AG08396 (cell line): ENCODE measurements at regions not wholly inside any gene's neighbourhood (a gene's known extent, or its start where the extent isn't known, plus 50 kb on each side); places are given as distances from the start of the nearest gene placed in this dataset.
"Not testable (repeated sequence)": the region's sequence is repeated elsewhere in the genome, so short reads cannot be mapped to it uniquely, and the experiment has no call there.

Source experiments
- DNase-seq: peaks from one replicate; pipeline ENCODE4 v3.0.0; 2012; ENCODE audit warnings: low spot score, mixed read lengths

DNA sequence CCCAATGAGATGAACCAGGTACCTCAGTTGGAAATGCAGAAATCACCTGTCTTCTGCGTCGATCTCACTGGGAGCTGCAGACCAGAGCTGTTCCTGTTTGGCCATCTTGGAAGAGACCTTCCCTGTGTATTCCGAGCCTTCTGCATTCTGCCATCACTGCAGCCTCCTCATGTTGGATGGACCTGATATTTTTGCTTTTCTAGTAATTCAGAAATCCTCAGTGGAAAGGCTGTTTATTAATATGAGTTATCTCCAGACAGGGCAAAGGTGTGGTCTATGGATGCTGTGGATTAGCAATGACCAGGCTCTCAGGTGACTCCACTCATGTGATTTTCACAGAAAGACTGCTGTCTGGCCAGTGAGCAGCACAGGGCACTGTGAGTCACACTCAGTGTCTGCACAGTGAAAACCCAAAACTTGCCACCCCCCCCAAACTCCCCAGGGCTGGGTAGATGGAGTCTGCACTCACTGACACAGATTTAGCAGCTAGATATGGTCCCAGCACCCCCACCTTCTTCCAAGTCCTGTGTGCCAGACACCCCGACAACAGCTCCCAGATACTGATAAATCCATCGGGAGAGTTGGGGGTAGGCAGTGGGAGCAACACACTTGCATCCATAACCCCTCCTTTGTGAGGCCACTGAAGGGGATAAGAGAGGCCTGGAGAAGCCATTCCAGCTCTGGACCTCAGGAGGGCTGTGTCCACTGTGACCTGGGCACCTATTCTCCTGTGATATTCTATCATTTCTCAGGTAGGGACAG, 75.2 kb upstream of the TOP3B start:
- DNase-seq: no peak

DNA sequence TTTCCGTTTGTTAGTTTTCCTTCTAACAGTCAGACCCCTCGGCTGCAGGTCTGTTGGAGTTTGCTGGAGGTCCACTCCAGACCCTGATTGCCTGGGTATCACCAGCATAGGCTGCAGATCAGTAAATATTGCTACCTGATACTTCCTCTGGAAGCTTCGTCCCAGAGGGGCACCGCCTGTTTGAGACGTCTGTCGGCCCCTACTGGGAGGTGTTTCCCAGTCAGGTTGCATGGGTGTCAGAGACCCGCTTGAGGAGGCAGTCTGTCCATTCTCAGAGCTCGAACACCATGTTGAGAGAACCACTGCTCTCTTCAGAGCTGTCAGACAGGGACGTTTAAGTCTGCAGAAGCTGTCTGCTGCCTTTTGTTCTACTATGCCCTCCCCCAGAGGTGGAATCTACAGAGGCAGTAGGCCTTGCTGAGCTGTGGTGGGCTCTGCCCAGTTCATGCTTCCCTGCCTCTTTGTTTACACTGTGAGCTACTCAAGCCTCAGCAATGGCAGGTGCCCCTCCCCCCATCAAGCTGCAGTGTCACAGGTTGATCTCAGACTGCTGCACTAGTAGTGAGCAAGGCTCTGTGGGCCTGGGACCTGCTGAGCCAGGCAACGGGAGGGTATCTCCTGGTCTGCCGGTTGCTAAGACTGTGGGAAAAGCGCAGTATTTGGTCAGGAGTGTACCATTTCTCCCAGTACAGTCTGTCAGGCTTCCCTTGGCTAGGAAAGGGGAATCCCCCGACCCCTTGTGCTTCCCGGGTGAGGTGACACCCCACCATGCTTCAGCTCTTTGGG, 74.4 kb upstream of the TOP3B start:
- not testable (repeated sequence) for DNase-seq

DNA sequence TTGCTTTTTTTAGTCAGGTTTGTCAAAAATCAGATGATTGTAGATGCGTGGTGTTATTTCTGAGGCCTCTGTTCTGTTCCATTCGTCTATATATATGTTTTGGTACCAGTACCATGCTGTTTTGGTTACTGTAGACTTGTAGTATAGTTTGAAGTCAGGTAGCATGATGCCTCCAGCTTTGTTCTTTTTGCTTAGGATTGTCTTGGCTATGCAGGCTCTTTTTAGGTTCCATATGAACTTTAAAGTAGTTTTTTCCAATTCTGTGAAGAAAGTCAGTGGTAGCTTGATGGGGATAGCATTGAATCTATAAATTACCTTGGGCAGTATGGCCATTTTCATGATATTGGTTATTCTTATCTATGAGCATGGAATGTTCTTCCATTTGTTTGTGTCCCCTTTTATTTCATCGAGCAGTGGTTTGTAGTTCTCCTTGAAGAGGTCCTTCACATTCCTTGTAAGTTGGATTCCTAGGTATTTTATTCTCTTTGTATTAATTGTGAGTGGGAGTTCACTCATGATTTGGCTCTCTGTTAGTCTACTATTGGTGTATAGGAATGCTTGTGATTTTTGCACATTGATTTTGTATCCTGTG, 70.1 kb upstream of the TOP3B start:
- not testable (repeated sequence) for DNase-seq

DNA sequence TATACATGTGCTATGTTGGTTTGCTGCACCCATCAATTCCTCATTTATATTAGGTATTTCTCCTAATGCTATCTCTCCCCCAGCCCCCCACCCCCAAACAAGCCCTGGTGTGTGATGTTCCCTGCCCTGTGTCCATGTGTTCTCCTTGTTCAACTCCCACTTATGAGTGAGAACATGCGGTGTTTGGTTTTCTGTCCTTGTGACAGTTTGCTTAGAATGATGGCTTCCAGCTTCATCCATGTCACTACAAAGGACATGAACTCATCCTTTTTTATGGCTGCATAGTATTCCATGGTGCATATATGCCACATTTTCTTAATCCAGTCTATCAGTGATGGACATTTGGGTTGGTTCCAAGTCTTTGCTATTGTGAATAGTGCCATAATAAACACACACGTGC, 68.4 kb upstream of the TOP3B start:
- not testable (repeated sequence) for DNase-seq

DNA sequence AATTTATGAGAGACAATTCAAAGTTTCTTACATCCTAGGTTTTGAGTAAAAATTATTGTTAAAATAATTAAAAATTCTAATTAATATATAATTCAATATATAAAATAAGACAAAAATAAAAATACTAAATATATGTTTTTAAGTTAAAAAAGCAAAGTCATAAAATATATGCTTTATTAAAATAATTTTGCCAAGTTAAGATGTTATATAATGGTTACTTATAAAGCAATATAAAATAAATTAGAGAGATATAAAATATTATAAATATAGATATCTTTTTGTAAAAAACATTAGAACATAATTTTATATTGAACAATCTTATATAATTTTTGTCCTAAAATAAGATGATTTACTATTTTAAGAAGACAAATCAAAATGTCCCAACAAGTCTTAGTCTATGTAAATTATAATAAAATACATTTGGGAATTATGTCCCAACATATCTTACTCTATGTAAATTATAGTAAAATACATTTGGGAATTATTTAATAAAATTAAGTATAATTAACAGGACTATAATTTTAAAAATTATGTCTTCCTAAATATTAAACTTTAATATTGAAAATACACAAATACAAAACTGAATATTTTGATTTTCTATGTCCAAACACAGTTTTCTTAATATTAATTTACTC, 67.7 kb upstream of the TOP3B start:
- no peak for DNase-seq

DNA sequence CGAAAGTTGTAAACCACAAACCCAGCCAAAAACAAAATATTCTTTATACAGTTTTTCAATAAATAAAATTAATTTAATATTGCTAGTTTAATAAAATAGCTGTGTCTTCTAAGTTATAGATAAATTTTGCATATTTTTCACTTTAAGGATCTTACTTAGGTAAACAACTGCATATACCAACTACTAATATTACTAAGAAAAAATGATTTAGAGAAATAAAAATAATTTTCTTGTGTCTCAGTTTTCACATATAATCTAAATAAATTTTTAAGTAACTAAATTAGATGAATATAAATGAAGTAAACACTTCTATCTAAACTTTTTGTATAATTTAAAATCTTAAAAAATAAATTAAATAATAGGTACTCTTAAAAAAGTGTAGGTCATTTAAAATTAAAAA, 67.1 kb upstream of the TOP3B start:
- DNase-seq: no peak

DNA sequence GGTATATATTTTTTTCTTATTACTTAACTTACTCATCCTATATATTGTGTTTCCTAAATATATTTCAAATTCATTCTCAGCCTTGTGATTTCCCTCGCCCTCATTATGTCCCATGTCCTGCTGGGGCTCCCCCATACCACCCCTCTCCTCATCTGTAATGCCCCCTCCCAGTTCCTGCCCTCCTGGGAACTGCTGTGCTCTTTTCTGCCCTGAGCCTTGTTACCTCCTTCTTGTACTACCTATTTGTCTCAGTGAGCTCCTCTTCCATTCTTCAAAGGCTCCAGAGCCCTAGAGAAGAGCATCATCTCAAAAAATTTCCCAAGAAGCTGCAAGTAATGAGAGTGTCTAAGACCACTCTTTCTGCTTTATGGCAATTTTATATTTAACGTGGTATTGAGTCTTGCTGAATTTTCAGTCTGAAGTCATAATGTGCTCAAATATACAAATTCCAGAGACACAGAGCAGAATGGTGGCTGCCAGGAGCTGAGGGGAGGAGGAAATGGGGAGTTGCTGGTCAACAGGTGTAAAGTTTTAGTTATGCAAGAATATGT, 66.5 kb upstream of the TOP3B start:
- no peak for DNase-seq

DNA sequence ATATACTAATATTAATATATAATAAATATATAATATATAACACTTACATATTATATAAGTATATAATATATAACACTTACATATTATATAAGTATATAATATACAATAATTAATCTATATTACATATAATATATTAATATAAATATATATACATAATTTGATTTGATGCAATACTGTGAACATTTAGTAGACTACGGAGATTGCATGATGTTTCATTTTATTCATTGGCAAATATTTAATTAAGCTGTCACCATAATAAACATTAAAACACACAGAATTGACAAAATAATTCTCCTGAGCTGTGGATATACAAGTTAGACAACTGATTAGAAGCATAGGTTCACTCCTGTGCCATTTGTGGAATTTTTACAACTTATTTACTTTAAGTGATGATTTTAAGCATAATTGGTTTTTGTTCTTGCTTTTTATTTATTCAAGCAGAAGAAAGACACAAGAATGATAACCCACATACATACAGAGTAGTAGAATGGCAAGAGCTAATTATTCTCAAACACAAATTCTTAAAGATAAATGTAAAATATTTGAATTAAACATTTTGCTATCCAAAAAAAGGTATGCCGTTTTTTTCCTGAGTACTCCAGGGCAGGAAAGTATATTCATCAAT, 65.8 kb upstream of the TOP3B start:
- DNase-seq: no peak

DNA sequence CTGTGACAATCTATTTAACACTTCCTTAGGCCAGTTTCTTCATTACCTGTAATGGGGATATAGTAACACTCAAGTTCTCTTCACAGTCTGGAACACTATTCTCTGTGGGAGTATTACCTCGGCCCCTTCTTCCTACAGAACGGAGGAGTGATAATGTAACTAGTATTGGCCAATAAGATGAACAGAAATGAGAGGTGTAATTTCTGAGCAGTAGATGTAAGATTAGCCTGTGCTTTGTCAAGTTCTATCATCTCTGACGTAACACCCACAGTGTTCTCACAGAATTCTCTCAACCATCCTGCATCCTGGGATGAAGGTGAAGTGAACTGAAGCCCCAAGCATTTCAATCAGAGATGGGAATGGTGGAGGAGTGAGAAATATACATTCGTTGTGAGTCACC, 65.2 kb upstream of the TOP3B start:
- DNase-seq: no peak

DNA sequence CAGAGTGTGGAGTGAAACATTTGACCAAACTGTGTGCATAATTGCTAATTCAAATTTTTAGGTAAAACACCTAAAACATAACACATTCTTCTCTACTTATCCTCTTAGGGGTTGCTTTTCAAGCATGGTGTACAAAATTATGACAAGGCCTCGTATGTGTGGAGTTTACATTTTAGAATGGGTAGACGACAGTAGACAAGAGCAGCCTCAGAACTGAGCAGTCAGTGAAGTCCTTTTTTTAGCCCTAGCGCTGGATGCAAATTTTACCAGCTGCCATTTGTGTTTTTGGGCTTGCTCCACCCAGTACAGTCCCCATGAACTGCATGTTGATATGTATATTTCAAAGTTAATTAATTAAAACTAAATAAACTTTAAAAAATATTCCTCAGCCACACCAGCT, 64.7 kb upstream of the TOP3B start:
- no peak for DNase-seq

DNA sequence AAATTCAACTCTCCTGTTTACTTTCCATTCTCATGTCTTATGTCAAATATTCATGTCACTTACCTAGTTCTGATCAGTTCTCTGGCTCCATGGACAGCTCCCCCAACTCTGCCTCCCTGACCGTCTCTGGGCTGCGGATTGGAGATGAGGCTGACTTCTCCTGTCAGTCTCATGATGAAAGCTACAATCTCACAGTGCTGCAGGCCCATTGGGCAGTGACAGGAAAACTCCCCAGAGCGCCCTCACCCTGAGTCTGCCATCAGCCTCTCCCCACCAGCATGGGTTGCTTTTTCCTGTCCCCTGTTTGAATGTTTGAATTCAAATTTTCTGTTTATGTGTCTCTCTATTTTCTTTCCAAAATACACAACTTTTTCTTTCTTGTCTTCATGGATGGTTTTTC, 63.8 kb upstream of the TOP3B start:
- no peak for DNase-seq

DNA sequence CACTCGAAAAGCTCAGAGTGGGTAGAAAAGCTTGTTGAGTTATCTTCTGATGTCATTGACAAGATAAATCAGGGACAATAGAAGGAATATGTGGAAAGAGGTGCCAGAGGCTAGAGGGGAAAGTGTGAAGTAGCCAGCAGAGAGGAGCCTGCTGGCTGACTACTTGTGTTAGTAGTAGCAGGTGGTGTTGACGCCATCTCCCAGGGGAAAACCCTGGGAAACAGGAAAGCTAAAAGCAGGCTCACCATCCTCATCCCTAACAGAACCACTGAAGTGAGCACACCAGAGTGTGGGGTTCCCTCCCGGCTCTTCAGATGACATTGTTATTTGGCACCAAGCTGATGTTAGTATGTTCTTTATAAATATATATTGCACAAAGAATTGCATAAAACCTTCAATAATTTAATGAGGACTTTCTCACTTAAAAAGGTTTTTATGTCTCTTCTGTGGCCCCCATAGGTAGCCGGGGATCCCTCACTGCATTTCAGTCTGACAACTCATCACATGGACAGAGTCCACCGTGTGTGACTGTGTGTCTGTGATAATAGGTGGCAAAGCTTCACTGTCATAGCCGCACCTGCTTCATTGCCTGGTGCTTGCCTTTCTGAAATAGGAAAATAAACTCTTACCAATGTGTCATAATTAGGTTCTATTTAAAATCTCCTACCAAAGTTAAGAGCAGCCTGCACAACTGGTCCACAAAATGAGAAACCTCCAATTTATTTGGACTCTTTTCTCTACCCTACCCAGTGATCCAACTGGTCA, 63.2 kb upstream of the TOP3B start:
- DNase-seq: no peak

DNA sequence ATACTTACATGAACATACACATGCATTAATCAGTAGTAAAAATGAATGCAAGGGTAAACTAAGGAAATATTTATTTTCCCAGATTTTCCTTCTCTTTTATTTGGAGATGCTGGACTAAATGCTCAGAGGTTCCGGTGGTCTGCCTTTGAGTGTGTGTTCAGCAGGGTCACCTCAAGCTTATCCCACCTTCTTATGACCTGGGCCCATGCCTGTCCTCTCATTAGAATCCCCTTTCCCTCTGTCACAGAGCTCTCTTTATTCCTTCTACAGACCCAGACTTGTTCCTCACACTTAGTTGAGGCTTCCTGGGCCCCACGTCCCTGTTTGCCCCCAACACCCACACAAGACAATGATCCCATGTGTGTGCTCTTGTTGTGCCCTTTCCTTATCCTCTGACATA, 61.6 kb upstream of the TOP3B start:
- DNase-seq: no peak

DNA sequence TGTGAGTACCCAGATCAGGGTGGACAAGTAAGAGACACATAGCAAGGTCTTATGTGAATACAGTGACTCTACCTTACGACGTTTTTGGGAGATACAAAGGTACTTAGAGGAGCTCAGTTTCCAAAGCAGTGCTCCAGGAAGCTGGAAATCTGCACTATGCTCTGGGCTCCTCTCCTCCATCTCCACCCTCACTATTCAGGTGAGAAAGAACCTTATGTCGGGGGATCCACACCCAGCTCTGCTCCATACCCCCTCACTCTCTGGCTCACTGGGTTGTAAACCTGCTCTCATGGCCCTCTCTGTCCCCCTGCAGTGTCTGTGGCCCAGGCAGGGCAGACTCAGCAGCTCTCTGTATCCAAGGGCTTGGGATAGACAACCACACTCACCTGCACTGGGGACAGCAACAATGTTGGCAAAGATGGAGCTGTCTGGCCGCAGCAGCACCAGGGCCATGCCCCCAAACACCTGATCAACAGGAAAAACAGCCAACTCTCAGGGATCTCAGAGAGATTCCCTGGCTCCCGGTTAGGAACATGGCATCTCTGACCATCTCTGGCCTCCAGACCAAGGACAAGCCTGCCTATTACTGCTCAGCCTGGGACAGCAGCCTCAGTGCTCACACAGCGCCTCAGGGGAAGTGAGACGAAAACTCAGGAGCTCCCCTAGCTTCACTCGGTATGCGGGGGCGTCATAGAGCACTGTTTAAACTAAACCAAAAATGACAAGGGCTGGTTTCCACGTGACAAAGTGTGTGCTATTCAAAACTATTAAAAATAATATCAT, 60.9 kb upstream of the TOP3B start:
- DNase-seq: no peak

DNA sequence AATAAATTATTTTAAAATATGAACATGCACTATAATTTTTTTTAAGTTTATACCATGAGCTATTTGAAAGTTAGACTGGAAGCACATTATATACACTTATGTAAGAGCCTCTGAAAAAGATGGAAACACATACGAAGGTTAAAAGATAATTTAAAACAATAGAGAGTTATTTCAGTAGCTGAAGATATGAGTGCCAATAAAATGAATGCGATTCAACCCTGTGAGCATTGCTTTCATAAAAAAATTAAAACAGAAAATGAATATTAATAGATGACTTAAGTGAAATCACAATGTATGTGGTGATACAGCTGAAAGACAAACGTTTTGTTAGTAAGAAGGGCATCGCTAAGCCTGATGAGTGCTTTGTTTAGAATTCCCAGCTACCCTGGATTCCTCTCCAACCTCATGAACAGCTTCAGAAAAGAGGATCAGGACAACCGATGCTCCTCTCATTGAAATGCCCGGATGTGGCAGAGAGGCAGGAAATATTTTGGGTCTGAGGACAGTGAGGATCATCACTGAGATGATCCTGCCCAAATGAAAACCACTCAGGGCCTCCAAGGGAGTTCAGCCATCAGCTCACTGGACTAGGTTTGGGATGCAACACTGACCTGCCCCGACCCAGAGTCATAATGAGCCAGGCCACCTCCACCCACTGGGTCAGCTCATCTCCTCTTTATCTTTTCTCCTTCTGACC, 60.2 kb upstream of the TOP3B start:
- DNase-seq: no peak

DNA sequence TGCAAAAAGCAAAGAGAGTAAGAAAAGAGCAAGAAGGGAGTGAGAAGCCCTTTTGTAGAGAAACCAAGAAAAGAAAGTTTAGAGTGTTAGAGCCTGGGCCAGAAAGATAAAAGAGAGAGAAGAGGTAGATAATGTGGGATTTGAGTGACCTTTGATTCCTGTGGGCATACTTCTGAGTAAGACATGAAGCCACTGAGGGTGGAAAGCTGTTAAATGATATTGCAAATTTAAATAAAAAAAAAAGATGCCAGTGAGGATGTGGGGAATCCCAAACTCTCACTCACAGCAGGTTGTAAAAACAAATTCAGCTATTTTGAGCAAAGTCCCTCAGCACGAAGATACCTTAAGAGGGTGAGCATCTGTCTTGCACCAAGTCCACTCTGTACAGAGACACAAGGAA, 59.4 kb upstream of the TOP3B start:
- DNase-seq: no peak

DNA sequence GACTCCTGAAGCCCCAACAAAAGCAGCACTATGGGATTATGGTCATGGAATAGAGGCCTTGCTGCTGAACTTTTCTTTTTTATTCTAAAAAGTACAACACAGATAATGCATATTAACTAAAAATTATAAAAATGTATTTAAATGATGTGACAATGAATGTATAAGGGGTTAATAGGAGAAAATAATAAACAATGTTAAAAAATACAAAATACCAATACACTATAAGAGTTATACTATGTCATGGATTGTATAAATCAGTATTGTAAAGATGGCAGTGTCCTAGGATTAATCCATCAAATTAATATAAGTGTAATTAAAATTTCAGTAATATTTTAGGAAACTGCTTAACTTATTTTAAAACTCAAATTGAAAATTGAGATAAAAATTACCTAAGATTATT, 58.3 kb upstream of the TOP3B start:
- no peak for DNase-seq

DNA sequence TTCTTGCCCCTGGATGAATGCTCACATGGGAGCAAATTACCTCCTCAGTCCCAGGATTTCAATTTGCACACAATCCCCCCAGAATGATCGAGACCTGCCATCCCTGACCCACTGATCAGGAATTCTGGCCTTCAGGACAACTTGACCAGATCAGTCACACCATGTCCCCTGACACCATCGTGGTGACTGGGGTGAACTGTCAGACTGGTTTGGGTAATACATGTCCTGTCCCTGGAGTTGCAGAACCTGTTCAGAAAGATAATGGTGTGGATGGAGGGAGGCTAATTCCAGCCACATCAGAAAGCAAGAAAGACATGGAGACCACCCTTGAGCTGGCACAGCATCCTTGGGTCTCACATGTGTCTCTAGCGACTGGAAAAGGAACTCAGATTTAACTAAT, 57.9 kb upstream of the TOP3B start:
- no peak for DNase-seq

DNA sequence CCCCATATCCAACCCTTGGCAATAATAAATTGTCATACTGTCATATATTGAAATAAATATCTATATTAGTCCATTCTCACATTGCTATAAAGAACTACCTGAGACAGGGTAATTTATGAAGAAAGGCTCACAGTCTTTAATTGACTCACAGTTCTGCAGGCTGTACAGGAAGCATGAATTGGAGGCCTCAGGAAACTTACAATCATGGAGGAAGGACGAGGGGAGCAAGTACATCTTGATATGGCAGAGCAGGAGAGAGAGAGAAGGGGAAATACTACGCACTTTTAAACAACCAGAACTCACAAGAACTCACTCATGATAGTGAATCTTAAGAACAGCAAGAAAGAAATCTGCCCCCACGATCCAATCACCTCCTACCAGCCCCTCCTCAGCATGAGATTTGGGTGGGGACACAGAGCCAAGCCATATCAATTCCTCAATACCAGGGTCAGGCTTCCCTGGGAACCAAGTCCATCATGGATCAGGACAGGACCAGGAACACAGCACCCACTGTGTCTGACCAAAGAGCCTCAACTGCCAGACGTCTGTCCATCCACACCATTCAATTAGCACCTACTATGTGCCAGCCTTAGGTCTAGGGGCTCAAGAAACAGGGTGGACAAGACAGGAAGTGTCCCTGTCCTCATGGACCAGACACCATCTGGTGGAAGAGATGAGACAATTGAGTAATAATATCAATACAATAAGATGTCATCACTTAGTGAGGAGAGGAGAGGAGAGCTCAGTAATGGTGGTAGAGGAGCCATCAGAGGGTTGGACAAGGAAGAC, 56.9 kb upstream of the TOP3B start:
- no peak for DNase-seq
